ENCODE measurements at regions not wholly inside any gene's neighbourhood (a gene's known extent, or its start where the extent isn't known, plus 50 kb on each side); places are given as distances from the start of the nearest gene placed in this dataset.

GRCh38 chr9:111743275-111743674, 51.5 kb downstream of the SHOC1 start (continued):
- TF ChIP-seq ZNF518A (tag by site-specific recombination; conservative IDR thresholded peaks at IDR 0.05; ENCODE audit: low read depth): peak; percentile 35; the same call in 1 of the 2 replicates

- H3K4me1 ChIP-seq (ENCODE audit: control insufficient read depth, insufficient read depth, low read length): no peaks in the 10 kb centered on the region
- no peaks in the 10 kb centered on the region for H3K36me3 ChIP-seq (ENCODE audit: control insufficient read depth in 2 of 2, insufficient read depth in 1 of 2, low read length in 2 of 2)
- H3K9me3 ChIP-seq (ENCODE audit: control insufficient read depth, insufficient read depth, low read depth, low read length): no peaks in the 10 kb centered on the region
- H3K27ac ChIP-seq (ENCODE audit: extremely low read depth, low read depth, low read length): no peak overlapping the region
- H3K4me3 ChIP-seq (ENCODE audit: low read depth, low read length): no peak overlapping the region
- ChIA-PET CTCF (interaction anchor here (0.6 kb wide), 2 partner anchors 135 to 334 kb away, joined by 3 read pairs; no protein-coding TSS in a partner anchor), POLR2A (no interaction called here)
- TF ChIP-seq ZNF433 (tag by site-specific recombination; IDR thresholded peaks at IDR 0.05; ENCODE audit: low read depth): no peak
- no peak for TF ChIP-seq TSHZ1 (tag by site-specific recombination; IDR thresholded peaks at IDR 0.05; ENCODE audit: borderline replicate concordance)
- TF ChIP-seq REST (tag by site-specific recombination; IDR thresholded peaks at IDR 0.05): no peak
- TF ChIP-seq BCL6B (tag by site-specific recombination; IDR thresholded peaks at IDR 0.05): no peak
- TF ChIP-seq ZNF311 (tag by site-specific recombination; IDR thresholded peaks at IDR 0.05; ENCODE audit: borderline replicate concordance): no peak
- TF ChIP-seq SETDB1 (IDR thresholded peaks at IDR 0.05; ENCODE audit: insufficient read length, low read length): no peak
- no peak for TF ChIP-seq ZNF350 (tag by site-specific recombination; IDR thresholded peaks at IDR 0.05)
- no peak for TF ChIP-seq ZNF366 (tag by site-specific recombination; conservative IDR thresholded peaks at IDR 0.05)
- TF ChIP-seq ZNF404 (tag by site-specific recombination; IDR thresholded peaks at IDR 0.05): no peak
- TF ChIP-seq HIC1 (tag by site-specific recombination; IDR thresholded peaks at IDR 0.05): no peak
Observed at GRCh38 chr9:111740739-111741138, 54.0 kb downstream of the SHOC1 start.

All from HEK293 (cell line).